Activated B cell treated with CpG ODN at 0.5 μM for 24 hours (primary cell): ENCODE measurements at regions not wholly inside any gene's neighbourhood (a gene's known extent, or its start where the extent isn't known, plus 50 kb on each side); places are given as distances from the start of the nearest gene placed in this dataset.
"Not testable (repeated sequence)": the region's sequence is repeated elsewhere in the genome, so short reads cannot be mapped to it uniquely, and the experiment has no call there.

ENCODE experiments used
- ATAC-seq: fragments of 200-7000 bp; cut with Tn5 transposase; one replicate; pipeline ENCODE4 v1.10.0; 2021; ENCODE audit warnings: low read depth, mild to moderate bottlenecking, moderate library complexity
- CTCF ChIA-PET: fragments of 350-600 bp; sonication (Branson Sonifier 250); formaldehyde crosslinking; loops from one replicate; lab custom pipeline; 2021; ENCODE audit warnings: antibody characterized with exemption; lab: Charles Lee
- POLR2A ChIA-PET: fragments of 350-600 bp; sonication (Branson Sonifier 250); formaldehyde crosslinking; loops from one replicate; lab custom pipeline; 2021; ENCODE audit warnings: antibody characterized with exemption; lab: Charles Lee
- DNase-seq: peaks from one replicate; pipeline ENCODE4 v3.0.0; 2022
- H3K27ac Mint-ChIP-seq: one replicate; pipeline ENCODE4 v1.8.0; 2020; ENCODE audit warnings: mixed read lengths
- H3K27me3 Mint-ChIP-seq: one replicate; pipeline ENCODE4 v1.8.0; 2021; ENCODE audit warnings: mixed read lengths
- H3K36me3 Mint-ChIP-seq: one replicate; pipeline ENCODE4 v1.8.0; 2021; ENCODE audit warnings: low read depth, mixed read lengths
- H3K4me1 Mint-ChIP-seq: one replicate; pipeline ENCODE4 v1.8.0; 2021; ENCODE audit warnings: mixed read lengths
- H3K4me3 Mint-ChIP-seq: one replicate; pipeline ENCODE4 v1.8.0; 2020; ENCODE audit warnings: mild to moderate bottlenecking, mixed read lengths
- H3K9me3 Mint-ChIP-seq: one replicate; pipeline ENCODE4 v1.8.0; 2020; ENCODE audit warnings: mixed read lengths
- intact Hi-C: fragments of 100-400 bp; cut with micrococcal nuclease; formaldehyde crosslinking; loops from one replicate; pipeline ENCODE4 v1.15.1; 2024
- TF ChIP-seq, protein P1 (sequence below): fragments of 200-600 bp; IDR thresholded peaks from one replicate; pipeline ENCODE4 v1.8.0; 2022; ENCODE audit warnings: antibody characterized with exemption, mild to moderate bottlenecking

DNA sequence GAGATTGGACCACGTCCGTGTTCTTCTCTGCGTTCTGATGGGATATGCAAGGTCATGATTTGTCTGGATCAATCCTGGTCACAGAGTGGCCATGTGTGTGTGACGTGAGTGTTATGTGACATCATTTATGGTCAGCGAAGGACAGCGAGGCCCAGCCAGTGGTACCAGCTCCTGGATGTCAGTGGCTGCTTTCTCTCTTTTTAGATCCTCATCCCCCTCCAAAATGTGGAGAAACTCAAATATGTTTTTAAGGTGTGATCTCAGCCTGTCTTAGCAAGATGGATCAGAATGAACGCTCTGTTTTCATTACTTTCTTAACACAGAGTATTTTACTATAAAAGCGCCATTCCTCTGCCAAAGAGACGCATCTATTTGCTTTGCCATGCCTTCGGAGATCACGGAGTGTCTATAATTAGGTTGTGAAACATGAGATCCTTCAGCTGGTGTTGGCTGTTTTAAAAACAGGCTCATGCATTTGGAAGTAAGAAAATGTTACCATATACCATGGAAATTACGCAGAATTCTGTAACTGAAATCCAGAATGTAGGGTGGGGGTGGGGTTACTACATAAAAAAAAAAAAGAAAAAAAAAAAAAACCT lies 245.5 kb upstream of the TCERG1L start:
- TF ChIP-seq, protein P1, sequence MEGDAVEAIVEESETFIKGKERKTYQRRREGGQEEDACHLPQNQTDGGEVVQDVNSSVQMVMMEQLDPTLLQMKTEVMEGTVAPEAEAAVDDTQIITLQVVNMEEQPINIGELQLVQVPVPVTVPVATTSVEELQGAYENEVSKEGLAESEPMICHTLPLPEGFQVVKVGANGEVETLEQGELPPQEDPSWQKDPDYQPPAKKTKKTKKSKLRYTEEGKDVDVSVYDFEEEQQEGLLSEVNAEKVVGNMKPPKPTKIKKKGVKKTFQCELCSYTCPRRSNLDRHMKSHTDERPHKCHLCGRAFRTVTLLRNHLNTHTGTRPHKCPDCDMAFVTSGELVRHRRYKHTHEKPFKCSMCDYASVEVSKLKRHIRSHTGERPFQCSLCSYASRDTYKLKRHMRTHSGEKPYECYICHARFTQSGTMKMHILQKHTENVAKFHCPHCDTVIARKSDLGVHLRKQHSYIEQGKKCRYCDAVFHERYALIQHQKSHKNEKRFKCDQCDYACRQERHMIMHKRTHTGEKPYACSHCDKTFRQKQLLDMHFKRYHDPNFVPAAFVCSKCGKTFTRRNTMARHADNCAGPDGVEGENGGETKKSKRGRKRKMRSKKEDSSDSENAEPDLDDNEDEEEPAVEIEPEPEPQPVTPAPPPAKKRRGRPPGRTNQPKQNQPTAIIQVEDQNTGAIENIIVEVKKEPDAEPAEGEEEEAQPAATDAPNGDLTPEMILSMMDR = no peak
- intact Hi-C loops = no loop called here
- Mint-ChIP-seq H3K27ac (no peak overlapping the region), H3K4me3 (no peak overlapping the region), H3K27me3 (no peaks in the 10 kb centered on the region), H3K36me3 (no peaks in the 10 kb centered on the region), H3K4me1 (no peaks in the 10 kb centered on the region), H3K9me3 (no peaks in the 10 kb centered on the region)
- ChIA-PET CTCF (no interaction called here), POLR2A (no interaction called here)
- no peak for DNase-seq
- ATAC-seq = no peak

DNA sequence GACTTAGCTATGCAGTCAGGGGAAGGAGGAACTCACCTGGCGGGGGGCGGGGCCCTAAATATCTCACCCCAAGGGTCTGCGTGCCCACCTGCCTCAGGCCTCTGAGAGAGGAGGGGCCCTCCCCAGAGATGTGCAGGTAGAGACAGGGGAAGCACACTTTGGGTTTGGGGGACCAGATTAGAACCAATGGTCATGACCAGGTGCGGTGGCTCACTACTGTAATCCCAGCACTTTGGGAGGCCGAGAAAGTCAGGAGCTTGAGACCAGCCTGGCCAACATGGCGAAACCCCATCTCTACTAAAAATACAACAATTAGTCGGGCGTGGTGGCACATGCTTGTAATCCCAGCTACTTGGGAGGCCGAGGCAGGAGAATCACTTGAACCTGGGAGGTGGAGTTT lies 246.4 kb upstream of the TCERG1L start:
- H3K4me1 Mint-ChIP-seq, H3K36me3 Mint-ChIP-seq, intact Hi-C loops, CTCF ChIA-PET, H3K9me3 Mint-ChIP-seq, DNase-seq, ATAC-seq, H3K27me3 Mint-ChIP-seq, H3K27ac Mint-ChIP-seq, H3K4me3 Mint-ChIP-seq, POLR2A ChIA-PET: not testable (repeated sequence)

DNA sequence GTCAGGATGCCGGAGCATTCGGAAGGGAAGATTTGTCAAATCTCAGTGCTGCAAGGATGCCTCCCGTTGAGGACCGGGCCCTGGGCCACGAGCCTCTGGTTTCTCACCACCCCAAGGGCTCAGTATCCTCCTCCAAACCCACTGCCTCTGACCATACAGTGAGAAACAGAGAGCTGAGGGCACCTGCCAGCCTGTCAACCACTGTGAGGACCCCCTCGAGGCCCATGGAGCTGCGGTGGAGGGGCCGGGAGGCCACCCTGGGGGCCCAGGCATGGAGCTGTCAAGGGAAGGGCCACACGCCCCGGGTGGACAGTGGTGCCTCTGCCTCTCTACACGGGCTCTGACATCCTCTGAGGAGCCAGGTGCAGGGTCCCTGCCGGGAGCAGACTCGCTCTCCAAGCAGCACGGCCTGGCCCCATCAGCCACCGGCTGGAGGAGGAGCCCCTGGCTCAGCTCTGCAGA lies 248.0 kb upstream of the TCERG1L start:
- H3K27me3 Mint-ChIP-seq = no peaks in the 10 kb centered on the region
- no peaks in the 10 kb centered on the region for H3K9me3 Mint-ChIP-seq
- H3K4me3 Mint-ChIP-seq = no peak overlapping the region
- H3K27ac Mint-ChIP-seq = no peak overlapping the region
- ChIA-PET CTCF (no interaction called here), POLR2A (no interaction called here)
- ATAC-seq = no peak
- TF ChIP-seq, protein P1 = no peak
- DNase-seq = no peak
- H3K36me3 Mint-ChIP-seq = no peaks in the 10 kb centered on the region
- no peaks in the 10 kb centered on the region for H3K4me1 Mint-ChIP-seq
- intact Hi-C loops = no loop called here

DNA sequence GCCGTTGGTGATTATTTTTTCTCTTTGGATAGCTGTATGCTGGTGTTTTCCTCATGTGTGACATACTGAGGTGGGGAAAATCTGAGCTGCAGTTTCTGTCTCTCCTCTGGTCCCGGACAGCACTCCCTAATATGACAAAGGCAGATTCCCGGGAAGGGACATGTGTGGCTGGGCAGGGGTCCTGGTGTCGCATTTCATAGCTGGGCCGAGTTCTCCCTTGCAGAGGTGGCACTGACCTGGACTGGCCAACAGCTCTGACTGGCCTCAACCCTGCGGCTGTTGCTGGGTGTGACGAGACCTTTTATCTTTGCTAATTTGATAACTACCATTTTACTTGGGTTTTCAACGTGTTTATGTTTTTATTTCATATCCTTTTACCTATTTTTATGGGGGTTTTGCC lies 248.6 kb upstream of the TCERG1L start:
- TF ChIP-seq, protein P1 = no peak
- no peak for DNase-seq
- no peak for ATAC-seq
- intact Hi-C loops = no loop called here
- H3K36me3 Mint-ChIP-seq = no peaks in the 10 kb centered on the region
- no peaks in the 10 kb centered on the region for H3K4me1 Mint-ChIP-seq
- ChIA-PET CTCF (no interaction called here), POLR2A (no interaction called here)
- no peak overlapping the region for H3K4me3 Mint-ChIP-seq
- H3K9me3 Mint-ChIP-seq = peaks cover 5% of the 10 kb centered on the region
- no peak overlapping the region for H3K27ac Mint-ChIP-seq
- no peaks in the 10 kb centered on the region for H3K27me3 Mint-ChIP-seq

DNA sequence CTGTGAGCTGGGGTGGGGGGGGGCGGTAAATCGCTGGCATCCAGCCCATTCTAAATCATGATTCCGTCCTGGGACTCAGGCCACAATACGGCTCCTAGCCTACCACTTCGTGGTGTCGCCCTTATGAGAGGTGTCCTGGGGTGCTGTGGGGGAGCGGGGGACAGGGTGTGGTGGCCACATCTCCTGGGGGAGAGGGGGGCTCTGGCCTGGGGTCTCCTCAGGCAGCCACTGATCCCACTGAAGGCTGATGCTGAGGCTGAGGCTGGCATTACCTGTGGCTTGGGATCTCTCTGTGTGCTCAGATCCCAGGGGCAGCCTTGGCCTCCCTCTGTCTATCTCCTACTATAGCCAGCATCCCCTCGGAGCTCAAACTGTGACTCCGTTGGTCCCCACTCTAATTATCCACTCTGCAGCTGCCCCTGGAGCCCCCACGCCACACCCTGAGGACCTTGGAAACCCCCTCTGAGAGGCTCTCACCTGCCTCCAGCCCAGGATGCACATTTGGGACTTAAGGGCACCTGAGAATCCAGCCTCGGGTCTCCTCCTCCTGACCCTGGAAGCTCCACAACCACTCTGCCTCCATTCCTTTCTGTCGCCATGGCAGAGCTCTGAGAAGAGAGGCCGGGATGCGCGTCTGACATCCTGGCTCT lies 249.3 kb upstream of the TCERG1L start:
- no peaks in the 10 kb centered on the region for H3K36me3 Mint-ChIP-seq
- no peak overlapping the region for H3K4me3 Mint-ChIP-seq
- CTCF ChIA-PET = no interaction called here
- H3K27me3 Mint-ChIP-seq = no peaks in the 10 kb centered on the region
- H3K27ac Mint-ChIP-seq = no peak overlapping the region
- H3K9me3 Mint-ChIP-seq = peaks cover 8% of the 10 kb centered on the region
- POLR2A ChIA-PET = no interaction called here
- DNase-seq (no peak), ATAC-seq (no peak)
- TF ChIP-seq, protein P1 = no peak
- intact Hi-C loops = no loop called here
- H3K4me1 Mint-ChIP-seq = no peaks in the 10 kb centered on the region
